GM23338 (cell line): ENCODE measurements at regions not wholly inside any gene's neighbourhood (a gene's known extent, or its start where the extent isn't known, plus 50 kb on each side); places are given as distances from the start of the nearest gene placed in this dataset.

Experiments
- CREB1 ChIP-seq: fragments of 250-450 bp; sonication (Bioruptor Pico); IDR thresholded peaks from 2 replicates; pipeline ENCODE4 v1.5.0; 2020; ENCODE audit warnings: low read depth, mild to moderate bottlenecking, moderate library complexity
- CTCF ChIP-seq, 2 experiments: fragments of 200-600 bp in 1 of 2; sonication (generic) in 1 of 2; conservative IDR thresholded peaks; 2 replicates each; pipeline versions ENCODE4 v1.5.1 to v1.6.1; 2016 to 2017; ENCODE audit warnings: antibody characterized with exemption in 2 of 2, low read depth in 2 of 2, mild to moderate bottlenecking in 2 of 2, moderate library complexity in 1 of 2
- EZH2 ChIP-seq: fragments of 200-600 bp; sonication (generic); IDR thresholded peaks from one replicate; pipeline ENCODE4 v1.8.0; 2017; ENCODE audit warnings: antibody characterized with exemption, mild to moderate bottlenecking, low read depth; ENCODE audit not compliant: unreplicated experiment
- EZH2phosphoT487 ChIP-seq: fragments of 200-600 bp; sonication (generic); IDR thresholded peaks from one replicate; pipeline ENCODE4 v1.8.1; 2018; ENCODE audit warnings: antibody characterized with exemption; ENCODE audit not compliant: unreplicated experiment
- JUNB ChIP-seq: IDR thresholded peaks from one replicate; pipeline ENCODE4 v1.6.1; 2016; ENCODE audit warnings: antibody characterized with exemption; ENCODE audit not compliant: unreplicated experiment
- NANOG ChIP-seq: IDR thresholded peaks from 2 replicates; pipeline ENCODE4 v1.6.1; 2016; ENCODE audit warnings: antibody characterized with exemption, borderline replicate concordance
- POLR2AphosphoS5 ChIP-seq: IDR thresholded peaks from 2 replicates; pipeline ENCODE4 v1.6.1; 2016; ENCODE audit warnings: antibody characterized with exemption, low read depth
- ZNF114 ChIP-seq: fragments of 250-450 bp; sonication (Bioruptor Pico); IDR thresholded peaks from 2 replicates; pipeline ENCODE4 v1.5.0; 2020; ENCODE audit warnings: mild to moderate bottlenecking, moderate library complexity
- TF ChIP-seq, protein P1 (sequence below): IDR thresholded peaks from one replicate; pipeline ENCODE4 v1.6.1; 2018; ENCODE audit warnings: antibody characterized with exemption; ENCODE audit not compliant: unreplicated experiment

GRCh38 chr14:89540830-89541470 is 123.9 kb upstream of the FOXN3 start:
- TF ChIP-seq CTCF (conservative IDR thresholded peaks at IDR 0.05; ENCODE audit: low read depth in 2 of 2) (no peak), POLR2AphosphoS5 (no peak), EZH2phosphoT487 (no peak), EZH2 (no peak), NANOG (no peak), JUNB (no peak), CREB1 (CRISPR knock-in tag) (no peak), ZNF114 (CRISPR knock-in tag) (no peak)
- TF ChIP-seq, protein P1, sequence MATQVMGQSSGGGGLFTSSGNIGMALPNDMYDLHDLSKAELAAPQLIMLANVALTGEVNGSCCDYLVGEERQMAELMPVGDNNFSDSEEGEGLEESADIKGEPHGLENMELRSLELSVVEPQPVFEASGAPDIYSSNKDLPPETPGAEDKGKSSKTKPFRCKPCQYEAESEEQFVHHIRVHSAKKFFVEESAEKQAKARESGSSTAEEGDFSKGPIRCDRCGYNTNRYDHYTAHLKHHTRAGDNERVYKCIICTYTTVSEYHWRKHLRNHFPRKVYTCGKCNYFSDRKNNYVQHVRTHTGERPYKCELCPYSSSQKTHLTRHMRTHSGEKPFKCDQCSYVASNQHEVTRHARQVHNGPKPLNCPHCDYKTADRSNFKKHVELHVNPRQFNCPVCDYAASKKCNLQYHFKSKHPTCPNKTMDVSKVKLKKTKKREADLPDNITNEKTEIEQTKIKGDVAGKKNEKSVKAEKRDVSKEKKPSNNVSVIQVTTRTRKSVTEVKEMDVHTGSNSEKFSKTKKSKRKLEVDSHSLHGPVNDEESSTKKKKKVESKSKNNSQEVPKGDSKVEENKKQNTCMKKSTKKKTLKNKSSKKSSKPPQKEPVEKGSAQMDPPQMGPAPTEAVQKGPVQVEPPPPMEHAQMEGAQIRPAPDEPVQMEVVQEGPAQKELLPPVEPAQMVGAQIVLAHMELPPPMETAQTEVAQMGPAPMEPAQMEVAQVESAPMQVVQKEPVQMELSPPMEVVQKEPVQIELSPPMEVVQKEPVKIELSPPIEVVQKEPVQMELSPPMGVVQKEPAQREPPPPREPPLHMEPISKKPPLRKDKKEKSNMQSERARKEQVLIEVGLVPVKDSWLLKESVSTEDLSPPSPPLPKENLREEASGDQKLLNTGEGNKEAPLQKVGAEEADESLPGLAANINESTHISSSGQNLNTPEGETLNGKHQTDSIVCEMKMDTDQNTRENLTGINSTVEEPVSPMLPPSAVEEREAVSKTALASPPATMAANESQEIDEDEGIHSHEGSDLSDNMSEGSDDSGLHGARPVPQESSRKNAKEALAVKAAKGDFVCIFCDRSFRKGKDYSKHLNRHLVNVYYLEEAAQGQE, result no peak
